H1 (cell line): ENCODE measurements at regions not wholly inside any gene's neighbourhood (a gene's known extent, or its start where the extent isn't known, plus 50 kb on each side); places are given as distances from the start of the nearest gene placed in this dataset.

Source experiments
- CTCF ChIA-PET: fragments of 300-600 bp; sonication (Branson Sonifier 250); formaldehyde crosslinking; loops from one replicate; lab custom pipeline; 2021; ENCODE audit not compliant: partially characterized antibody; lab: Charles Lee
- POLR2A ChIA-PET: fragments of 300-600 bp; sonication (Branson Sonifier 250); formaldehyde crosslinking; loops from one replicate; lab custom pipeline; 2021; ENCODE audit warnings: inconsistent platforms; ENCODE audit not compliant: partially characterized antibody; lab: Charles Lee
- DNase-seq, 2 experiments: peaks; one replicate each; pipeline versions ENCODE4 v3.0.0 to v3.0.0-alpha.2; 2010 to 2022; ENCODE audit warnings: low spot score in 2 of 2, low read depth in 1 of 2, mixed read lengths in 1 of 2
- FAIRE-seq: peaks from 2 replicates; lab custom pipeline; 2011; peaks lifted over from hg19 to GRCh38; lab: Jason Lieb, UNC
- H2AFZ ChIP-seq: 2 replicates; pipeline ENCODE4 v1.8.1; 2012; ENCODE audit warnings: low read length, inconsistent platforms
- H2AK5ac ChIP-seq: 2 replicates; pipeline ENCODE4 v1.6.1; 2013; ENCODE audit warnings: low read depth, low read length
- H2BK120ac ChIP-seq: replicated peaks from 2 replicates; pipeline ENCODE3; 2013; ENCODE audit warnings: low read depth, low read length, inconsistent platforms
- H2BK12ac ChIP-seq: 2 replicates; pipeline ENCODE4 v1.6.1; 2013; ENCODE audit warnings: low read depth, low read length
- H2BK15ac ChIP-seq: 2 replicates; pipeline ENCODE4 v1.6.1; 2013; ENCODE audit warnings: low read length
- H2BK20ac ChIP-seq: 2 replicates; pipeline ENCODE4 v1.6.1; 2013; ENCODE audit warnings: low read length
- H2BK5ac ChIP-seq: 2 replicates; pipeline ENCODE4 v1.6.1; 2013; ENCODE audit warnings: low read depth, low read length
- H3K14ac ChIP-seq: 2 replicates; pipeline ENCODE4 v1.6.1; 2013; ENCODE audit warnings: inconsistent platforms; ENCODE audit not compliant: insufficient read length
- H3K18ac ChIP-seq: 2 replicates; pipeline ENCODE4 v1.6.1; 2013; ENCODE audit warnings: low read length; ENCODE audit errors: extremely low read depth
- H3K23ac ChIP-seq: 2 replicates; pipeline ENCODE4 v1.6.1; 2013; ENCODE audit warnings: inconsistent platforms; ENCODE audit not compliant: insufficient read length
- H3K23me2 ChIP-seq: 2 replicates; pipeline ENCODE4 v1.6.1; 2013; ENCODE audit warnings: low read depth, low read length
- H3K27ac ChIP-seq: 2 replicates; pipeline ENCODE4 v1.6.1; 2011; ENCODE audit warnings: low read depth, low read length, inconsistent platforms
- H3K27me3 ChIP-seq, 4 experiments: replicated peaks in 1 of 4; 1 replicate in 1 of 4; 2 replicates in 3 of 4; pipeline versions ENCODE4 v1.6.1 to v1.8.1; 2011 to 2013; ENCODE audit warnings: low read length in 3 of 4, mild to moderate bottlenecking in 3 of 4, inconsistent platforms in 2 of 4, mixed read lengths in 2 of 4, moderate library complexity in 1 of 4; ENCODE audit not compliant: control insufficient read depth in 3 of 4, insufficient read depth in 3 of 4; ENCODE audit errors: extremely low read depth in 1 of 4
- H3K36me3 ChIP-seq, 4 experiments: 2 replicates each; pipeline versions ENCODE4 v1.6.1 to v1.8.1; 2011 to 2013; ENCODE audit warnings: mild to moderate bottlenecking in 4 of 4, low read length in 3 of 4, moderate library complexity in 2 of 4, control low read depth in 1 of 4, inconsistent platforms in 1 of 4; ENCODE audit not compliant: insufficient read depth in 4 of 4, control insufficient read depth in 2 of 4
- H3K4ac ChIP-seq: replicated peaks from 2 replicates; pipeline ENCODE3; 2013; ENCODE audit warnings: low read length, low read depth, mixed read lengths, inconsistent platforms; ENCODE audit not compliant: insufficient read length
- H3K4me1 ChIP-seq, 4 experiments: replicated peaks in 1 of 4; 1 replicate in 1 of 4; 2 replicates in 3 of 4; pipeline versions ENCODE4 v1.6.1 to v1.8.1; 2011 to 2013; ENCODE audit warnings: low read length in 3 of 4, inconsistent platforms in 2 of 4, mixed read lengths in 1 of 4; ENCODE audit not compliant: insufficient read depth in 4 of 4, control insufficient read depth in 3 of 4
- H3K4me2 ChIP-seq, 2 experiments: 2 replicates each; pipeline versions ENCODE4 v1.6.1 to v1.8.1; 2011 to 2013; ENCODE audit warnings: low read depth in 2 of 2, low read length in 2 of 2, control low read depth in 1 of 2, inconsistent platforms in 1 of 2, mild to moderate bottlenecking in 1 of 2; ENCODE audit not compliant: insufficient read depth in 1 of 2
- H3K4me3 ChIP-seq, 4 experiments: fragments of 200-600, 300-600 bp in 1 of 4; sonication (generic), shearing (Covaris generic), sonication (Bioruptor Twin) in 1 of 4; 2 replicates each; pipeline versions ENCODE4 v1.5.1 to v1.8.1; 2011 to 2016; ENCODE audit warnings: low read length in 4 of 4, low read depth in 3 of 4, control low read depth in 2 of 4, inconsistent platforms in 2 of 4, mild to moderate bottlenecking in 2 of 4, mixed read lengths in 1 of 4, moderate library complexity in 1 of 4; ENCODE audit not compliant: insufficient read depth in 2 of 4; ENCODE audit errors: extremely low read depth in 1 of 4
- H3K56ac ChIP-seq: replicated peaks from 2 replicates; pipeline ENCODE3; 2013; ENCODE audit warnings: low read depth, mild to moderate bottlenecking, mixed read lengths, low read length, inconsistent platforms; ENCODE audit not compliant: insufficient read length
- H3K79me1 ChIP-seq: 2 replicates; pipeline ENCODE4 v1.6.1; 2013; ENCODE audit warnings: low read depth, low read length, control low read depth
- H3K79me2 ChIP-seq, 2 experiments: 2 replicates each; pipeline versions ENCODE4 v1.6.1 to v1.8.1; 2012 to 2013; ENCODE audit warnings: low read length in 2 of 2, mild to moderate bottlenecking in 2 of 2, inconsistent platforms in 1 of 2; ENCODE audit not compliant: insufficient read depth in 2 of 2, control insufficient read depth in 1 of 2
- H3K9ac ChIP-seq, 4 experiments: replicated peaks in 1 of 4; 1 replicate in 1 of 4; 2 replicates in 3 of 4; pipeline versions ENCODE4 v1.6.1 to v1.8.1; 2011 to 2013; ENCODE audit warnings: low read depth in 3 of 4, low read length in 3 of 4, control low read depth in 2 of 4, mild to moderate bottlenecking in 2 of 4, moderate library complexity in 2 of 4, inconsistent platforms in 1 of 4; ENCODE audit errors: extremely low read depth in 1 of 4
- H3K9me3 ChIP-seq, 2 experiments: 2 replicates each; pipeline versions ENCODE4 v1.6.1 to v1.8.1; 2012 to 2013; ENCODE audit warnings: mild to moderate bottlenecking in 2 of 2, moderate library complexity in 2 of 2, control low read depth in 1 of 2, inconsistent platforms in 1 of 2, low read depth in 1 of 2, low read length in 1 of 2, mixed read lengths in 1 of 2; ENCODE audit not compliant: insufficient read depth in 2 of 2
- H4K20me1 ChIP-seq, 2 experiments: replicated peaks in 1 of 2; 2 replicates each; pipeline versions ENCODE3 to v1.8.1; 2011 to 2013; ENCODE audit warnings: inconsistent platforms in 2 of 2, low read length in 2 of 2, mild to moderate bottlenecking in 1 of 2; ENCODE audit not compliant: insufficient read depth in 2 of 2, control insufficient read depth in 1 of 2
- H4K5ac ChIP-seq: 2 replicates; pipeline ENCODE4 v1.6.1; 2013; ENCODE audit warnings: low read length, low read depth, mixed read lengths, inconsistent platforms; ENCODE audit not compliant: insufficient read length
- H4K8ac ChIP-seq: 2 replicates; pipeline ENCODE4 v1.8.0; 2013; ENCODE audit warnings: mild to moderate bottlenecking, moderate library complexity, low read length, inconsistent platforms; ENCODE audit not compliant: insufficient read depth; ENCODE audit errors: extremely low read depth
- H4K91ac ChIP-seq: replicated peaks from 2 replicates; pipeline ENCODE3; 2013; ENCODE audit warnings: low read length, mixed read lengths, inconsistent platforms; ENCODE audit not compliant: insufficient read length
- EZH2 ChIP-seq: fragments of 200-600 bp; sonication (generic); IDR thresholded peaks from 2 replicates; pipeline ENCODE4 v1.7.1; 2012; ENCODE audit warnings: low read depth, mild to moderate bottlenecking, moderate library complexity, low read length, inconsistent platforms; ENCODE audit not compliant: severe bottlenecking
- YY1 ChIP-seq: IDR thresholded peaks from 2 replicates; pipeline ENCODE4 v1.6.1; 2011; ENCODE audit warnings: low read depth, mild to moderate bottlenecking, low read length
- ZNF274 ChIP-seq: IDR thresholded peaks from 2 replicates; pipeline ENCODE4 v1.7.0; 2012; ENCODE audit warnings: low read length, borderline replicate concordance; ENCODE audit errors: extremely low read depth
- WGBS, 2 experiments: shearing (Covaris generic) in 1 of 2; methylation state at CpG; one replicate each; pipeline versions ENCODE4 v1.1.6 to v1.1.7; 2013 to 2015; ENCODE audit warnings: low lambda C conversion rate in 2 of 2, mixed read lengths in 2 of 2, inconsistent platforms in 1 of 2, low coverage in 1 of 2, missing lambda C conversion rate in 1 of 2; ENCODE audit not compliant: insufficient replicate concordance in 2 of 2, insufficient coverage in 1 of 2, insufficient read length in 1 of 2; ENCODE audit errors: extremely low coverage in 1 of 2, missing lambda C conversion rate in 1 of 2; 5-methylcytosine and 5-hydroxymethylcytosine counted together
- TF ChIP-seq, protein P1 (sequence below), 3 experiments: IDR thresholded peaks; 1 replicate in 2 of 3; 2 replicates in 1 of 3; pipeline versions ENCODE4 v1.5.1 to v1.6.1; 2011; ENCODE audit warnings: low read length in 3 of 3, mild to moderate bottlenecking in 3 of 3, inconsistent platforms in 2 of 3, low read depth in 1 of 3, moderate library complexity in 1 of 3; ENCODE audit not compliant: insufficient read depth in 1 of 3; ENCODE audit errors: control extremely low read depth in 1 of 3

DNA sequence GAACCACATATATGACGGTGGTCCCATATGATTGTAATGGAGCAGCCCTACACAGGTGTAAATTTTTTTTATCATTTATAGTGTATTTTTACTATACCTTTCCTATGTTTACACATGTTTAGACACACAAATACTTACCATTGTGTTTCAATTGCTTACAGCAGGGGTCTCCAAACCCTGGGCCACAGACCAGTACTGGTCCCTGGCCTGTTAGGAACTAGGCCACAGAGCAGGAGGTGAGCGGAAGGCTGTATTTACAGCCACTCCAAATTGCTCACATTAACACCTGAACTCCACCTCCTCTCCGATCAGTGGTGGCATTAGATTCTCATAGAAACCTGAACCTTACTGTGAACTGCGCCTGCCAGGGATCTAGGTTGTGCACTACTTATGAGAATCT, 201.8 kb upstream of the NDST4 start:
- H2BK120ac ChIP-seq: no peak overlapping the region
- H3K79me2 ChIP-seq: no peaks in the 10 kb centered on the region
- 85% methylated on average over 4 of the region's 4 CpGs; no CpG with 5 or more reads in 1 of the 2 experiments for WGBS, 2 experiments
- no peak overlapping the region for H3K14ac ChIP-seq
- H3K79me1 ChIP-seq: no peaks in the 10 kb centered on the region
- no peaks in the 10 kb centered on the region for H3K9me3 ChIP-seq
- H3K4me2 ChIP-seq: no peak overlapping the region
- H2BK5ac ChIP-seq: no peak overlapping the region
- H4K91ac ChIP-seq: no peak overlapping the region
- H3K4me3 ChIP-seq: no peak overlapping the region
- peak overlapping the region; percentile 36 for H4K5ac ChIP-seq
- no peak overlapping the region for H4K8ac ChIP-seq
- H2BK12ac ChIP-seq: no peak overlapping the region
- no peak for FAIRE-seq
- no peak overlapping the region for H2BK20ac ChIP-seq
- H4K20me1 ChIP-seq: no peaks in the 10 kb centered on the region
- H3K27ac ChIP-seq: no peak overlapping the region
- H2BK15ac ChIP-seq: no peak overlapping the region
- H3K36me3 ChIP-seq: no peaks in the 10 kb centered on the region; a peak in 1 of 8 replicates
- H2AFZ ChIP-seq: 0 out of 2 replicates have a peak overlapping the region, but pooled peaks have one; percentile 5
- no peak overlapping the region for H3K4ac ChIP-seq
- CTCF ChIA-PET: no interaction called here
- H2AK5ac ChIP-seq: no peak overlapping the region
- no peaks in the 10 kb centered on the region for H3K23me2 ChIP-seq
- DNase-seq: no peak
- no peaks in the 10 kb centered on the region; a peak in 1 of 7 replicates for H3K4me1 ChIP-seq
- H3K23ac ChIP-seq: no peak overlapping the region
- H3K18ac ChIP-seq: no peak overlapping the region
- no peak overlapping the region for H3K9ac ChIP-seq
- POLR2A ChIA-PET: no interaction called here
- H3K56ac ChIP-seq: no peak overlapping the region
- H3K27me3 ChIP-seq: no peaks in the 10 kb centered on the region
- no peak for TF ChIP-seq YY1
- TF ChIP-seq, protein P1, sequence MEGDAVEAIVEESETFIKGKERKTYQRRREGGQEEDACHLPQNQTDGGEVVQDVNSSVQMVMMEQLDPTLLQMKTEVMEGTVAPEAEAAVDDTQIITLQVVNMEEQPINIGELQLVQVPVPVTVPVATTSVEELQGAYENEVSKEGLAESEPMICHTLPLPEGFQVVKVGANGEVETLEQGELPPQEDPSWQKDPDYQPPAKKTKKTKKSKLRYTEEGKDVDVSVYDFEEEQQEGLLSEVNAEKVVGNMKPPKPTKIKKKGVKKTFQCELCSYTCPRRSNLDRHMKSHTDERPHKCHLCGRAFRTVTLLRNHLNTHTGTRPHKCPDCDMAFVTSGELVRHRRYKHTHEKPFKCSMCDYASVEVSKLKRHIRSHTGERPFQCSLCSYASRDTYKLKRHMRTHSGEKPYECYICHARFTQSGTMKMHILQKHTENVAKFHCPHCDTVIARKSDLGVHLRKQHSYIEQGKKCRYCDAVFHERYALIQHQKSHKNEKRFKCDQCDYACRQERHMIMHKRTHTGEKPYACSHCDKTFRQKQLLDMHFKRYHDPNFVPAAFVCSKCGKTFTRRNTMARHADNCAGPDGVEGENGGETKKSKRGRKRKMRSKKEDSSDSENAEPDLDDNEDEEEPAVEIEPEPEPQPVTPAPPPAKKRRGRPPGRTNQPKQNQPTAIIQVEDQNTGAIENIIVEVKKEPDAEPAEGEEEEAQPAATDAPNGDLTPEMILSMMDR (IDR thresholded peaks at IDR 0.05; ENCODE audit: control extremely low read depth in 1 of 3, insufficient read depth in 1 of 3, low read depth in 1 of 3, low read length in 3 of 3): peak in 1 of 3 experiments; percentile 27; a peak in 1 of 4 replicates
- no peak for TF ChIP-seq ZNF274
- no peak for TF ChIP-seq EZH2
